K562 (cell line): ENCODE measurements at regions not wholly inside any gene's neighbourhood (a gene's known extent, or its start where the extent isn't known, plus 50 kb on each side); places are given as distances from the start of the nearest gene placed in this dataset.

Source experiments
- BRD4 ChIP-seq: fragments of 200-600 bp; sonication (generic); IDR thresholded peaks from 2 replicates; pipeline ENCODE4 v1.6.1; 2017; ENCODE audit warnings: inconsistent platforms
- DNMT1 ChIP-seq: fragments of 450-650 bp; IDR thresholded peaks from 2 replicates; pipeline ENCODE4 v1.6.1; 2016; ENCODE audit warnings: antibody characterized with exemption, mild to moderate bottlenecking
- EZH2 ChIP-seq: IDR thresholded peaks from 2 replicates; pipeline ENCODE4 v1.6.1; 2012; ENCODE audit warnings: low read depth, mild to moderate bottlenecking, inconsistent platforms, low read length, borderline replicate concordance
- FOXM1 ChIP-seq, 2 experiments: fragments of 450-650 bp in 1 of 2; sonication (generic) in 1 of 2; formaldehyde crosslinking in 1 of 2; IDR thresholded peaks; 2 replicates each; pipeline versions ENCODE4 v1.6.1 to v1.9.0; 2017 to 2022; ENCODE audit warnings: low read depth in 2 of 2, mild to moderate bottlenecking in 2 of 2, missing genetic modification reagents in 1 of 2, moderate library complexity in 1 of 2
- GATA2 ChIP-seq: sonication (generic); formaldehyde crosslinking; IDR thresholded peaks from 2 replicates; pipeline ENCODE4 v1.4.0; 2020; ENCODE audit warnings: mild to moderate bottlenecking, missing genetic modification reagents
- HNRNPUL1 ChIP-seq: fragments of 200-400 bp; formaldehyde crosslinking; IDR thresholded peaks from 2 replicates; pipeline ENCODE4 v1.6.1; 2017; ENCODE audit warnings: low read length
- NFYB ChIP-seq: IDR thresholded peaks from 2 replicates; pipeline ENCODE4 v1.6.1; 2011; ENCODE audit warnings: mild to moderate bottlenecking, moderate library complexity; ENCODE audit not compliant: insufficient read length; ENCODE audit errors: extremely low read depth
- POLR2AphosphoS2 ChIP-seq: IDR thresholded peaks from 2 replicates; pipeline ENCODE4 v1.6.1; 2012; ENCODE audit warnings: low read length, improper control_type of control experiment
- YY1 ChIP-seq, 3 experiments: IDR thresholded peaks; 2 replicates each; pipeline ENCODE4 v1.6.1; 2011; ENCODE audit warnings: low read length in 2 of 3, mild to moderate bottlenecking in 2 of 3, moderate library complexity in 2 of 3, borderline replicate concordance in 1 of 3, control low read depth in 1 of 3, low read depth in 1 of 3; ENCODE audit not compliant: insufficient read depth in 3 of 3, insufficient replicate concordance in 2 of 3, control insufficient read depth in 1 of 3, insufficient read length in 1 of 3; ENCODE audit errors: extremely low read depth in 1 of 3
- ZNF274 ChIP-seq: IDR thresholded peaks from 2 replicates; pipeline ENCODE4 v1.6.1; 2011; ENCODE audit warnings: low read depth, mild to moderate bottlenecking, low read length, moderate library complexity, borderline replicate concordance
- ZNF589 ChIP-seq: fragments of 200-800 bp; sonication (Bioruptor generic); IDR thresholded peaks from 2 replicates; pipeline ENCODE4 v1.6.1; 2016; ENCODE audit warnings: low read depth, missing genetic modification characterization, missing compliant biosample characterization
- TF ChIP-seq, protein P1 (sequence below): fragments of 450-650 bp; IDR thresholded peaks from 2 replicates; pipeline ENCODE4 v1.6.1; 2016; ENCODE audit warnings: missing biosample characterization, missing genetic modification characterization
- TF ChIP-seq, protein P2 (sequence below), 3 experiments: IDR thresholded peaks in 2 of 3; conservative IDR thresholded peaks in 1 of 3; 2 replicates each; pipeline ENCODE4 v1.5.1; 2011 to 2012; ENCODE audit warnings: low read length in 3 of 3, mild to moderate bottlenecking in 3 of 3, control low read depth in 2 of 3, improper control_type of control experiment in 1 of 3, inconsistent platforms in 1 of 3, low read depth in 1 of 3, mixed read lengths in 1 of 3, moderate library complexity in 1 of 3; ENCODE audit not compliant: insufficient read depth in 2 of 3
- TF ChIP-seq, protein P3 (sequence below): fragments of 450-650 bp; formaldehyde crosslinking; IDR thresholded peaks from 2 replicates; pipeline ENCODE4 v1.4.0; 2022; ENCODE audit warnings: mild to moderate bottlenecking, moderate library complexity

DNA sequence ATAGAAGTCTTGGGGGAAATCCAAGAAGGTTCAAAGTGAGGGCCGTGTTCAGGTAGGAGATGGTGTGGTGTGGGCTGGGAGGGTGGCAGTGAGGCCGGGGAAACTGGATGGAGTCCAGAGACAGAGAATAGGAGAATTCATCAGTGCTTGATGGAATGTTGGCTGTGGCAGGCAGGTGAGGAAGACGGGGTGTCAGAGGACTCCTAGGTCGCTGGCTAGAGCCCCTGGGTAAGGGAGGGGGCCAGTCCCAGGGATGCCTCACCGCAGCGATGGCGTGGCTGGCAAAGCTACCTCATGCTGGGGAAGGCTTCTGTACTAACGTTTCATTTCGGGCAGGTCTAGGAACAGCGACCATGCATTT, 373.0 kb downstream of the RPS24 start:
- TF ChIP-seq POLR2AphosphoS2: no peak
- TF ChIP-seq GATA2 (CRISPR knock-in tag): no peak
- TF ChIP-seq ZNF589: no peak
- no peak for TF ChIP-seq YY1 (IDR thresholded peaks at IDR 0.05; ENCODE audit: borderline replicate concordance in 1 of 3, control insufficient read depth in 1 of 3, extremely low read depth in 1 of 3, insufficient read depth in 3 of 3, insufficient read length in 1 of 3, insufficient replicate concordance in 2 of 3, low read depth in 1 of 3, low read length in 2 of 3)
- TF ChIP-seq FOXM1 (IDR thresholded peaks at IDR 0.05; ENCODE audit: low read depth): no peak
- TF ChIP-seq FOXM1 (CRISPR knock-in tag; IDR thresholded peaks at IDR 0.05; ENCODE audit: low read depth): no peak
- TF ChIP-seq DNMT1: no peak
- no peak for TF ChIP-seq BRD4
- no peak for TF ChIP-seq HNRNPUL1
- no peak for TF ChIP-seq EZH2
- TF ChIP-seq, protein P1, sequence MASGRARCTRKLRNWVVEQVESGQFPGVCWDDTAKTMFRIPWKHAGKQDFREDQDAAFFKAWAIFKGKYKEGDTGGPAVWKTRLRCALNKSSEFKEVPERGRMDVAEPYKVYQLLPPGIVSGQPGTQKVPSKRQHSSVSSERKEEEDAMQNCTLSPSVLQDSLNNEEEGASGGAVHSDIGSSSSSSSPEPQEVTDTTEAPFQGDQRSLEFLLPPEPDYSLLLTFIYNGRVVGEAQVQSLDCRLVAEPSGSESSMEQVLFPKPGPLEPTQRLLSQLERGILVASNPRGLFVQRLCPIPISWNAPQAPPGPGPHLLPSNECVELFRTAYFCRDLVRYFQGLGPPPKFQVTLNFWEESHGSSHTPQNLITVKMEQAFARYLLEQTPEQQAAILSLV (tag): no peak
- no peak for TF ChIP-seq NFYB
- TF ChIP-seq, protein P2, sequence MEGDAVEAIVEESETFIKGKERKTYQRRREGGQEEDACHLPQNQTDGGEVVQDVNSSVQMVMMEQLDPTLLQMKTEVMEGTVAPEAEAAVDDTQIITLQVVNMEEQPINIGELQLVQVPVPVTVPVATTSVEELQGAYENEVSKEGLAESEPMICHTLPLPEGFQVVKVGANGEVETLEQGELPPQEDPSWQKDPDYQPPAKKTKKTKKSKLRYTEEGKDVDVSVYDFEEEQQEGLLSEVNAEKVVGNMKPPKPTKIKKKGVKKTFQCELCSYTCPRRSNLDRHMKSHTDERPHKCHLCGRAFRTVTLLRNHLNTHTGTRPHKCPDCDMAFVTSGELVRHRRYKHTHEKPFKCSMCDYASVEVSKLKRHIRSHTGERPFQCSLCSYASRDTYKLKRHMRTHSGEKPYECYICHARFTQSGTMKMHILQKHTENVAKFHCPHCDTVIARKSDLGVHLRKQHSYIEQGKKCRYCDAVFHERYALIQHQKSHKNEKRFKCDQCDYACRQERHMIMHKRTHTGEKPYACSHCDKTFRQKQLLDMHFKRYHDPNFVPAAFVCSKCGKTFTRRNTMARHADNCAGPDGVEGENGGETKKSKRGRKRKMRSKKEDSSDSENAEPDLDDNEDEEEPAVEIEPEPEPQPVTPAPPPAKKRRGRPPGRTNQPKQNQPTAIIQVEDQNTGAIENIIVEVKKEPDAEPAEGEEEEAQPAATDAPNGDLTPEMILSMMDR (IDR thresholded peaks at IDR 0.05 in 2 of 3, conservative IDR thresholded peaks at IDR 0.05 in 1 of 3; ENCODE audit: insufficient read depth in 2 of 3, low read depth in 1 of 3, low read length in 3 of 3): no peak
- TF ChIP-seq ZNF274: no peak
- TF ChIP-seq, protein P3, sequence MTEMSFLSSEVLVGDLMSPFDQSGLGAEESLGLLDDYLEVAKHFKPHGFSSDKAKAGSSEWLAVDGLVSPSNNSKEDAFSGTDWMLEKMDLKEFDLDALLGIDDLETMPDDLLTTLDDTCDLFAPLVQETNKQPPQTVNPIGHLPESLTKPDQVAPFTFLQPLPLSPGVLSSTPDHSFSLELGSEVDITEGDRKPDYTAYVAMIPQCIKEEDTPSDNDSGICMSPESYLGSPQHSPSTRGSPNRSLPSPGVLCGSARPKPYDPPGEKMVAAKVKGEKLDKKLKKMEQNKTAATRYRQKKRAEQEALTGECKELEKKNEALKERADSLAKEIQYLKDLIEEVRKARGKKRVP (CRISPR knock-in tag): no peak
